Neuron (in vitro differentiated cells): ENCODE measurements at regions not wholly inside any gene's neighbourhood (a gene's known extent, or its start where the extent isn't known, plus 50 kb on each side); places are given as distances from the start of the nearest gene placed in this dataset.

Source experiments
- H2AFZ ChIP-seq: one replicate; pipeline ENCODE4 v1.6.1; 2013; ENCODE audit warnings: low read depth, mild to moderate bottlenecking, inconsistent platforms, low read length, moderate library complexity
- H3K27me3 ChIP-seq: one replicate; pipeline ENCODE4 v1.6.1; 2013; ENCODE audit warnings: low read length; ENCODE audit not compliant: insufficient read depth
- H3K36me3 ChIP-seq: one replicate; pipeline ENCODE4 v1.6.1; 2013; ENCODE audit warnings: low read length; ENCODE audit not compliant: insufficient read depth
- H3K4me1 ChIP-seq: one replicate; pipeline ENCODE4 v1.6.1; 2013; ENCODE audit warnings: low read length; ENCODE audit not compliant: insufficient read depth
- H3K4me3 ChIP-seq: 2 replicates; pipeline ENCODE4 v1.5.1; 2013; ENCODE audit warnings: mild to moderate bottlenecking, low read length, moderate library complexity
- H3K9me3 ChIP-seq: one replicate; pipeline ENCODE4 v1.6.1; 2013; ENCODE audit warnings: low read length

GRCh38 chr11:114758627-114759026 lies 80.3 kb downstream of the NXPE2 start:
- no peaks in the 10 kb centered on the region for H3K36me3 ChIP-seq
- H3K4me3 ChIP-seq = no peak overlapping the region

GRCh38 chr11:114762408-114762807 lies 84.1 kb downstream of the NXPE2 start:
- Histone ChIP-seq H3K36me3 (no peaks in the 10 kb centered on the region), H2AFZ (no peak overlapping the region), H3K27me3 (no peaks in the 10 kb centered on the region), H3K4me3 (no peak overlapping the region), H3K4me1 (no peaks in the 10 kb centered on the region), H3K9me3 (no peaks in the 10 kb centered on the region)

More at GRCh38 chr11:114758627-114759026, 80.3 kb downstream of the NXPE2 start:
- Histone ChIP-seq H2AFZ (no peak overlapping the region), H3K4me1 (no peaks in the 10 kb centered on the region), H3K9me3 (no peaks in the 10 kb centered on the region), H3K27me3 (no peaks in the 10 kb centered on the region)

GRCh38 chr11:114764563-114764962 lies 86.2 kb downstream of the NXPE2 start:
- H3K4me1 ChIP-seq = no peaks in the 10 kb centered on the region

GRCh38 chr11:114771172-114771571 lies 92.8 kb downstream of the NXPE2 start:
- Histone ChIP-seq H3K4me3 (no peak overlapping the region), H2AFZ (no peak overlapping the region), H3K27me3 (no peaks in the 10 kb centered on the region), H3K4me1 (no peaks in the 10 kb centered on the region), H3K36me3 (no peaks in the 10 kb centered on the region), H3K9me3 (no peaks in the 10 kb centered on the region)

More at GRCh38 chr11:114764563-114764962, 86.2 kb downstream of the NXPE2 start:
- Histone ChIP-seq H3K4me3 (no peak overlapping the region), H3K9me3 (no peaks in the 10 kb centered on the region), H2AFZ (no peak overlapping the region), H3K36me3 (no peaks in the 10 kb centered on the region), H3K27me3 (no peaks in the 10 kb centered on the region)

GRCh38 chr11:114773541-114774338 lies 95.4 kb downstream of the NXPE2 start:
- Histone ChIP-seq H3K36me3 (no peaks in the 10 kb centered on the region), H2AFZ (no peak overlapping the region), H3K4me3 (no peak overlapping the region), H3K9me3 (no peaks in the 10 kb centered on the region), H3K4me1 (no peaks in the 10 kb centered on the region), H3K27me3 (no peaks in the 10 kb centered on the region)

- no peaks in the 10 kb centered on the region for H3K36me3 ChIP-seq
- H3K27me3 ChIP-seq = no peaks in the 10 kb centered on the region
These were observed 96.5 kb downstream of the NXPE2 start for GRCh38 chr11:114774599-114775361.

GRCh38 chr11:114775875-114776621 lies 97.7 kb downstream of the NXPE2 start:
- Histone ChIP-seq H3K27me3 (no peaks in the 10 kb centered on the region), H3K4me3 (no peak overlapping the region), H2AFZ (no peak overlapping the region), H3K9me3 (no peaks in the 10 kb centered on the region), H3K36me3 (no peaks in the 10 kb centered on the region), H3K4me1 (no peaks in the 10 kb centered on the region)

More at GRCh38 chr11:114774599-114775361, 96.5 kb downstream of the NXPE2 start:
- H2AFZ ChIP-seq = no peak overlapping the region
- no peaks in the 10 kb centered on the region for H3K4me1 ChIP-seq
- no peaks in the 10 kb centered on the region for H3K9me3 ChIP-seq
- H3K4me3 ChIP-seq = no peak overlapping the region

- Histone ChIP-seq H3K4me1 (no peaks in the 10 kb centered on the region), H2AFZ (no peak overlapping the region), H3K4me3 (no peak overlapping the region), H3K9me3 (no peaks in the 10 kb centered on the region), H3K36me3 (no peaks in the 10 kb centered on the region), H3K27me3 (no peaks in the 10 kb centered on the region)
These were observed 98.6 kb downstream of the NXPE2 start for GRCh38 chr11:114776956-114777355.

GRCh38 chr11:114779189-114779588 lies 100.9 kb downstream of the NXPE2 start:
- Histone ChIP-seq H3K27me3 (no peaks in the 10 kb centered on the region), H3K4me1 (no peaks in the 10 kb centered on the region), H3K9me3 (no peaks in the 10 kb centered on the region), H2AFZ (no peak overlapping the region), H3K4me3 (no peak overlapping the region), H3K36me3 (no peaks in the 10 kb centered on the region)

GRCh38 chr11:114782650-114783310 lies 104.5 kb downstream of the NXPE2 start:
- no peaks in the 10 kb centered on the region for H3K27me3 ChIP-seq
- H3K36me3 ChIP-seq = no peaks in the 10 kb centered on the region
- no peak overlapping the region for H3K4me3 ChIP-seq
- H2AFZ ChIP-seq = no peak overlapping the region
- H3K9me3 ChIP-seq = no peaks in the 10 kb centered on the region
- no peaks in the 10 kb centered on the region for H3K4me1 ChIP-seq

- Histone ChIP-seq H3K36me3 (no peaks in the 10 kb centered on the region), H2AFZ (no peak overlapping the region), H3K4me3 (no peak overlapping the region), H3K9me3 (no peaks in the 10 kb centered on the region), H3K4me1 (no peaks in the 10 kb centered on the region), H3K27me3 (no peaks in the 10 kb centered on the region)
These were observed 105.5 kb downstream of the NXPE2 start for GRCh38 chr11:114783805-114784204.

GRCh38 chr11:114784216-114784615 lies 105.9 kb downstream of the NXPE2 start:
- Histone ChIP-seq H3K4me1 (no peaks in the 10 kb centered on the region), H3K36me3 (no peaks in the 10 kb centered on the region), H2AFZ (no peak overlapping the region), H3K4me3 (no peak overlapping the region), H3K9me3 (no peaks in the 10 kb centered on the region), H3K27me3 (no peaks in the 10 kb centered on the region)
